ENCODE measurements at regions not wholly inside any gene's neighbourhood (a gene's known extent, or its start where the extent isn't known, plus 50 kb on each side); places are given as distances from the start of the nearest gene placed in this dataset.

- Histone ChIP-seq H3K4me3 (no peak overlapping the region), H3K36me3 (no peaks in the 10 kb centered on the region), H3K4me1 (no peaks in the 10 kb centered on the region), H3K27me3 (no peaks in the 10 kb centered on the region), H3K9me3 (no peaks in the 10 kb centered on the region), H3K27ac (no peak overlapping the region)
- no peak for DNase-seq (ENCODE audit: low spot score in 2 of 2)
- intact Hi-C loops (cut with DNase I; ENCODE audit: low total_unique reads): no loop called here
- TF ChIP-seq POLR2A (IDR thresholded peaks at IDR 0.05) (no peak), CTCF (IDR thresholded peaks at IDR 0.05) (no peak), POLR2AphosphoS5 (IDR thresholded peaks at IDR 0.05) (no peak)
These were observed 1260.6 kb downstream of the NCAM2 start for GRCh38 chr21:22258821-22259220.

- Histone ChIP-seq H3K4me1 (no peaks in the 10 kb centered on the region), H3K9me3 (no peaks in the 10 kb centered on the region), H3K4me3 (no peak overlapping the region), H3K36me3 (no peaks in the 10 kb centered on the region), H3K27me3 (no peaks in the 10 kb centered on the region), H3K27ac (no peak overlapping the region)
- DNase-seq (ENCODE audit: low spot score in 2 of 2): no peak
- intact Hi-C loops (cut with DNase I; ENCODE audit: low total_unique reads): no loop called here
- TF ChIP-seq CTCF (IDR thresholded peaks at IDR 0.05): no peak
- no peak for TF ChIP-seq POLR2A (IDR thresholded peaks at IDR 0.05)
- TF ChIP-seq POLR2AphosphoS5 (IDR thresholded peaks at IDR 0.05): no peak
These were observed 1262.1 kb downstream of the NCAM2 start for GRCh38 chr21:22260274-22260673.

GRCh38 chr21:22263890-22264289, 1265.7 kb downstream of the NCAM2 start:
- no peak overlapping the region for H3K4me3 ChIP-seq
- no peaks in the 10 kb centered on the region for H3K27me3 ChIP-seq
- intact Hi-C loops (cut with DNase I; ENCODE audit: low total_unique reads): no loop called here
- H3K9me3 ChIP-seq: no peaks in the 10 kb centered on the region
- H3K27ac ChIP-seq: no peak overlapping the region
- H3K36me3 ChIP-seq: no peaks in the 10 kb centered on the region
- TF ChIP-seq POLR2AphosphoS5 (IDR thresholded peaks at IDR 0.05) (no peak), CTCF (IDR thresholded peaks at IDR 0.05) (no peak), POLR2A (IDR thresholded peaks at IDR 0.05) (no peak)
- DNase-seq (ENCODE audit: low spot score in 2 of 2): no peak
- no peaks in the 10 kb centered on the region for H3K4me1 ChIP-seq

- no peaks in the 10 kb centered on the region for H3K9me3 ChIP-seq
- TF ChIP-seq POLR2AphosphoS5 (IDR thresholded peaks at IDR 0.05) (no peak), POLR2A (IDR thresholded peaks at IDR 0.05) (no peak), CTCF (IDR thresholded peaks at IDR 0.05) (no peak)
- no peaks in the 10 kb centered on the region for H3K27me3 ChIP-seq
- H3K4me3 ChIP-seq: no peak overlapping the region
- H3K27ac ChIP-seq: no peak overlapping the region
- intact Hi-C loops (cut with DNase I; ENCODE audit: low total_unique reads): no loop called here
- DNase-seq (ENCODE audit: low spot score in 2 of 2): no peak
- no peaks in the 10 kb centered on the region for H3K4me1 ChIP-seq
- H3K36me3 ChIP-seq: no peaks in the 10 kb centered on the region
These were observed 1279.1 kb downstream of the NCAM2 start for GRCh38 chr21:22277341-22277740.

GRCh38 chr21:22278366-22278765, 1280.2 kb downstream of the NCAM2 start:
- no peak for DNase-seq (ENCODE audit: low spot score in 2 of 2)
- intact Hi-C loops (cut with DNase I; ENCODE audit: low total_unique reads): no loop called here
- H3K4me3 ChIP-seq: no peak overlapping the region
- TF ChIP-seq POLR2A (IDR thresholded peaks at IDR 0.05): no peak
- TF ChIP-seq POLR2AphosphoS5 (IDR thresholded peaks at IDR 0.05): no peak
- TF ChIP-seq CTCF (IDR thresholded peaks at IDR 0.05): no peak
- H3K27me3 ChIP-seq: no peaks in the 10 kb centered on the region
- H3K36me3 ChIP-seq: no peaks in the 10 kb centered on the region
- no peaks in the 10 kb centered on the region for H3K4me1 ChIP-seq
- no peak overlapping the region for H3K27ac ChIP-seq
- H3K9me3 ChIP-seq: no peaks in the 10 kb centered on the region

Measured in breast epithelium (tissue), 4 donors.